GM21367 (cell line): ENCODE measurements at regions not wholly inside any gene's neighbourhood (a gene's known extent, or its start where the extent isn't known, plus 50 kb on each side); places are given as distances from the start of the nearest gene placed in this dataset.
A peak's percentile ranks its signal among the peaks of the same experiment; 100 is the strongest.

Experiments used
- ATAC-seq: cut with Tn5 transposase; IDR thresholded peaks from one replicate; pipeline ENCODE4 v1.9.1; 2021; ENCODE audit not compliant: unreplicated experiment

- ATAC-seq = no peak
These were observed 75.7 kb upstream of the RAB4A start for GRCh38 chr1:229195246-229195645.

- ATAC-seq = no peak
These were observed 74.3 kb upstream of the RAB4A start for GRCh38 chr1:229196404-229197264.

DNA sequence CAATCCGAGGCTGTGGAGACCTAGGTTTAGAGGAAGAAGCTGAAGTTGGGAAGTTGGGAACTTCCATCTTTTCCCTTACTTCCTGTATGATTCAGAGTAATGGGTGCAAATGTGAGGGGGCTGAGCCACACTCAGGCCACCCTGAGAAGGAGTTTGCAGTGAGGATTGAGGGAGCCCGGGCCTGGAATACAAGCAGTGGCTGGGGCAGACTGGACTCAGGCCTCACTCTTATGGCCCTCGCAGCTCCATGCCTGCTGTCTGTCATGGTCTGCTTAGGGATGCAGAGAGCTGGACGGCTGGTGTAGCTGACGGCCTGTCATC lies 73.7 kb upstream of the RAB4A start:
- ATAC-seq = no peak

GRCh38 chr1:229199261-229200243 lies 71.4 kb upstream of the RAB4A start:
- ATAC-seq = peak; percentile 89

DNA sequence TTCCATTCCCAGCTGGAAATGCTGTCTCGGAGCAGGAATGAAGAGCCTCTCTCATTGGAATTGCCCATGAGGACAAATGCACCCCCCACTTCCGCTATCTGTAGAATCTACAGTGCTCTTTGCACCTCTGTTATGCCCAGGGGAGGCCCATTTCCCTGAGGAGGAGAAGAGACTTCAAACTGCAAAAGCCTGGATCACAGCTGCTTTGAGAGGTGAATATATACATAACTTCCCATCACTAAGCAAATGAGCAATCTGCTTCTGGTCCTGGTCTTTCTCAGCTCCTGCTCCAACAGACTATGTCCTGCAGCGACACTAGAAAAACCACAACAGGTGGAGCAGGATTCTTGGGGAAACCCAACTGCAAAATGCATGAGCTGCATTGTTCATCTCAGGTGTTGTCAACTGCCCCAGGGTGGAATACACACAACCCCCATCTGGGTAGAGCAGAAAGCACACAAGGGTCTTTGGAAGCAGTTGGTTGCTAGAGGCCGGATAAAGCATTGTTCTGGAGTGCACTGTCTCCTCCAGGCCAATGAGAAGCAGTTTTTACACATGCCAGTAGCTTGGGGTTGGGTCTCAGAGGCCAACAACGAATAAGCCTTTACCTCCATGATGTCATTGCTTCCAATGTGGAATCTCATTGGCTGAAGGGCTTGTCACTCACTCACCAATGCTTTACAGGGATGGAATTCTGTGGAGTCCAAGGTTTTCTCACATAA lies 67.7 kb upstream of the RAB4A start:
- ATAC-seq = no peak

DNA sequence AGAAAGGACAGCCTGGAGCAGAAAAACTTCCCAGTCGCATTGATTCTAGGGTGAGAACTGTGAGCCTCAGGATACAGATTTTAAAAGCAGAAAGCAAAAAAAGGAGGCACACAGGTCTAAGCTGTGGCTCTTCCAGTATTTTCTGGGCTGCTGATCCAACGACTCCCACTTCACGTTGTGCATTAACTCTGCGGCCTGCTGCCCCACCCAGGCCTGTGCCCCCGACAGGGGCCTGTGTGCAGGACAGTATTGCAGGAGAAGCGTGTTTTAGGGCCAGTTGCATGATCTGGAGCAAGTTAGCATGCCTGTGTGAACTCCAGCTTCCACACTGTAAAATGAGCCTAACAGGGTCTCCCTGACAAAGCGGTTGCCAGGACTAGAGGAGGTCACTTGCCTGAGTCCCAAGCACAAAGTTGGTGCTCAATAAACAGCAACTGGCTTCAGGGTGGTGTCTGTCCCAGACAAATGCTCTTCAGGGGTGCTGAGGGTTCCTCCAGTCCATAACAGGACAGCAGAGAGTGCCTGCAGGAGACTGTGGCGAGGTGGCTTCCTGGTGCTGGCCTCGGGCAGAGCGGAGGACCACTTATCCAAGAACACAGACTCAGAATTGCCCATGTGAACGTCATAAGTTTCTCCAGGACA lies 66.8 kb upstream of the RAB4A start:
- ATAC-seq = no peak

DNA sequence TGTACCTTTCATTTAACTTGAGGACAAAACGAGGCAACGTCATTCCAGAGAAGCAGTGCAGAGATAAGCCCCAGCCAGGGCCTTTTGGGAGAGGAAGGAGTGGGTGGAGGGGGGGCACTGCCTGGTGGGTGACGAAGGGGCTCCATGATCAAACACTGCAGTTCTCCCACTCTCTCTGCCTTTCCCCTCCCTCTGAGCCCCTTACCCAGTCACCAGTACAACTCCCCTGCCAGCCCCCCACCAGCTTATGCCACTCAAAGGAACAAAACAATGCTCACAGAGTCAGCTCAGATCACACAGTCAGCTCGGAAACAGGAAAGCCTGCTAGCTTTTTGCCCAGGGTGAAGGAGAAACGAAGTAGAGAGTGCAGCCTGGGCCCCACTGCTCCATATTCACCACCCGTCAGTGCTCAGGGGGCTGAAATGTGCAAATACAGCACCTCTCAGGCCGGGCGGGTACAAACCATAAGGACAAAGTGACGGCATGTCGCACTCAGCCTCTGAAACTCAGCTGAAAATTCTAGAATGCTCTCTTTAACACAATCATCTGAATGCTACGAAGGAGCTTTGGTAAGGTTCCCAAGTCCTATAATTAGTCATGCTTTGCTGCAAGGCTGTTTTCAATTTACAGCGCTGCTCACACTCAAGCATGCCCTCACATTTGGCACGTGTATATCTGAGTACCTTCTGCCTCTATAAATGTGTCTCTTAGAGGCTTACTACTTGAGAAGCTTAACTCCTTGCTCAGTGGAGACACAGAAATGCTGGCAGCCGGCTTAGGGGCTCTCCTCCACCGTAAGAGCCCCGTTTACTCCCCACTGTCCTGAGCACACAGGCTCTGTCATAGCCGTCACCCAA lies 65.8 kb upstream of the RAB4A start:
- ATAC-seq = no peak

DNA sequence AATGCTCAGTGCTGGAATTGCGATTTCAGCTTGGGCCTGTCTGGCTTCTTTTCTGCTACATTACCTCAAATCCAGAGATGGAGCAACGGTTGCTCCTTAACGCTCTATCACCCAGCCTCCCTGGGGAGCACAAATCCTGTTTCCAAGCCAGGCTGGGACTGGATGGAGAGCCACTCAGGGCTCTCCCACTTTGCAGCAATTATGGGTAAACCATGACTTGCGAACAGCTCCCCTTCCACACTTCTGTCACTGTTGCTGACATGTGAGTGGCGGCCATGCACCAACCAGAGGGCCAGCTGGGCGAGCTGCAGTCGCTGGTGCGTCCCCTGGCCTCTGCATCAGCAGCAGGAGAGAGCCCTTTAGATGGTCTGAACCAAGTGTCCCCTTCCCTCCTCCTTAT lies 65.1 kb upstream of the RAB4A start:
- ATAC-seq = no peak

DNA sequence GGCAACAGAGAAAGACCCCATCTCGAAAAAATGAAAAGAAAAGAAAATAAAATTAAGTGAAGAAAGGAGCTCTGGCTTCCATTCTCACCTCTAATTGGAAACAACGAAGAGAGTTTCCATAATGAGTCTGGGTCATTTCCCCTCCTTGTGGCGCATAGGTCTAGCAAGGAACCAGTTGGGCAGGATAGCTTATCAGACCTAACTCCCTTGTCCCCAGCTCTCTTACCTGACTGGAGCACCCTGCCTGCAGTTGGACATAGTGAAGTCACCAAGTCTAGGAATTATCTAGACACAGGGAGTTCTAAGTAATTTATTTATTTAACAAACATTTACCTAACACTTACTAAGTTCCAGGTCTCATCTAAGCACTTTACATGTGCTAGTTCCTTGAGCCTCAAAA lies 63.0 kb upstream of the RAB4A start:
- ATAC-seq = no peak

DNA sequence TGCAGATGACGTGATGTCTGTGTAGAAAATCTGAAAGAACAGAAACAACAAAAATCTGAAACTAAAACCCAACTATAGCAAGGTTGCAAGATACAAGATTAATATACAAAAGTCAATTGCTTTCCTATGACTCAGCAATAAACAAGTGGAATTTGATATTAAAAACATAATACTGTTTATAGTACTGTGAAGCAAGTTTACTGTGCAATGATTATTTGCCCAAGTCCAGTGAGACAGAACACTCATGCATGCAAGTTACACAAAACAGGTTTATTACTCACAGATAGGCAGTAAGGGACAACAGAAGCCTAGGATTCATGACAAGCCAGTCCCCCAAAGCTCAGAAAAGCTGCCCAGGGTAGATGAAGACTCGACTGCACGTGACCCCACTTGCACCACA lies 62.4 kb upstream of the RAB4A start:
- no peak for ATAC-seq

- ATAC-seq = no peak
These were observed 61.5 kb upstream of the RAB4A start for GRCh38 chr1:229209386-229209785.

GRCh38 chr1:229209816-229210215 lies 61.1 kb upstream of the RAB4A start:
- no peak for ATAC-seq

DNA sequence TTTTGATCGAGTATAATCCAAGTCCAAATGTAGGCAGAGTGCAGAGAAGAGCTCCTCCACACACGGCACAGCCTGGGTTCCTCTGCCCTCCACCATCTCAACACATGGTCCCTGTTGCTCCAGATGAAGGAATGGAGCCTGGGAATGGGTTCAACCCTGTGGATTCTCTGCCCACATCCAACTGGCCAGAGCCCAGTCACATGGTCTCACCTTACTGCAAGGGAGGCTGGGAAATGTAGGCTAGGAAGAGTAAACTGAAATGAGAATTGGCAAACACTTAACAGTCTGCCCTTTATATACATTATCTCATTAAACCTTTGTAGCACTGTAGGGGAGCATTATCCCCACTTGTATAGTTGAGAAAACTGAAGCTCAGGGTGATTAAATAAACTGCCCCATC lies 60.1 kb upstream of the RAB4A start:
- ATAC-seq = no peak

DNA sequence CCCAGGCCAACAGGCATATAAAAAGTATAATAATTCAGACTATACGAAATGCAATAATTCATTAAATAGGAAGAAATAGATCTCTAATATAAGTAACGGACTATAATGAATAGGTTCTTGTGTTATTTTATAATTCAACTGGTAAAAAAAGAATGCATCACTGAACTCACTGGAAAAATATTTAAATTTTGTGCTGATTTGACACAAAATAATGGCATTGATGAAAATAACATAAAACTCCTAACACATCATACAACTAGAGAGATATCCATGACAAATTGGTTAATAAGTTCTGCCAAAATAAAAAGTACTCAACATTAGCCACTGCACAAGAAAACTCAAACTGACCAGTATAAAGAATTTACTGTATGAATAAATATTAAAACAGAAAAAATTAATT lies 57.1 kb upstream of the RAB4A start:
- no peak for ATAC-seq

DNA sequence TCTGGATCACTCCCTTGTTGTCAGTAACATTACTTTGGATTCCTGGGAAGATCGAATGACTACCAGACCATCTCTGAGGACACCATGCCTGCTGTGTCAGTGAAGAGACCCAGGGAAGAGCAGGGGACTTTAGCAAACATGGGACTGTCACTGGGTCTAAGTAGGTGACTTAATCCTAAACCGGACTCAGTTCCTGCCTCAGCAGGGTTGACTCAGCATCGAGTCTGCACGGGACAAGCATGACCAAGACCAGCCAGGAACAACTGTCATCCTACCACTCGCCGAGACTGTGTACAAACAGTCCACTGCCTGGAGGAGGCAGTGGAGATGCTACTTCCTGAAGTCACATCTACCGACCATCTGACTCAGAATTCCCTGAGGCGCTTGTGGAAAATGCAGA lies 53.2 kb upstream of the RAB4A start:
- no peak for ATAC-seq

DNA sequence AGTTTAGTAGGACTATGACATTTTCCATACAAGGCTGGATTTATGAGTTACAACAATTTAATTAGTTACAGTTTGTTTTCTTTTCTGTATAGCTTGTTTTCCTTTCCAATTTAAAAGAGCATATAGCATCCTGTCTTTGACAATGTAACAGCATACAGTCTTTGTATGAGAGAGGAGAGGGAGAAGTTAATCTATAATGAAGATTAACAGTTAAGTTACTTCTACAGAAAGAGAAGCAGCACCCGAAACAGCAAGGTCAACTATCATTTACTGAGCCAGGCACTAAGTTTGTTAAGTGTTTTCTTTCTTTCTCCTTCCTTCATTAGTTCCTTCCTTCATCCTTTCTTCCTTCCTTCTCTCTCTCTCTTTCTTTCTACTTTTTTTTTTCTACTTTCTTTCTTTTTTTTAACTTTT lies 52.3 kb upstream of the RAB4A start:
- no peak for ATAC-seq

- no peak for ATAC-seq
These were observed 50.6 kb upstream of the RAB4A start for GRCh38 chr1:229220163-229220846.

- ATAC-seq = no peak
These were observed 49.5 kb upstream of the RAB4A start for GRCh38 chr1:229221106-229222019.
